ENCODE measurements at regions not wholly inside any gene's neighbourhood (a gene's known extent, or its start where the extent isn't known, plus 50 kb on each side); places are given as distances from the start of the nearest gene placed in this dataset.

- DNase-seq: no peak
Measured at GRCh38 chr20:7087803-7088202, 320.3 kb downstream of the BMP2 start.

GRCh38 chr20:7090001-7090400 lies 322.5 kb downstream of the BMP2 start:
- DNase-seq: no peak

GRCh38 chr20:7090811-7091210 lies 323.3 kb downstream of the BMP2 start:
- DNase-seq: no peak

- no peak for DNase-seq
Measured at GRCh38 chr20:7091655-7092054, 324.2 kb downstream of the BMP2 start.

- peak; percentile 78 for DNase-seq
Measured at GRCh38 chr20:7094438-7094997, 327.0 kb downstream of the BMP2 start.

- DNase-seq: no peak
Measured at GRCh38 chr20:7106910-7107309, 339.4 kb downstream of the BMP2 start.

GRCh38 chr20:7108929-7109328 lies 341.4 kb downstream of the BMP2 start:
- no peak for DNase-seq

GRCh38 chr20:7113577-7114466 lies 346.3 kb downstream of the BMP2 start:
- DNase-seq: peak; percentile 74

GRCh38 chr20:7123457-7123856 lies 356.0 kb downstream of the BMP2 start:
- peak; percentile 32 for DNase-seq

- DNase-seq: peak; percentile 47
Measured at GRCh38 chr20:7124120-7124519, 356.6 kb downstream of the BMP2 start.

- no peak for DNase-seq
Measured at GRCh38 chr20:7136886-7137285, 369.4 kb downstream of the BMP2 start.

- no peak for DNase-seq
Measured at GRCh38 chr20:7137395-7138151, 370.1 kb downstream of the BMP2 start.

GRCh38 chr20:7144464-7144863 lies 377.0 kb downstream of the BMP2 start:
- DNase-seq: no peak

GRCh38 chr20:7146552-7147219 lies 379.2 kb downstream of the BMP2 start:
- peak; percentile 34 for DNase-seq

GRCh38 chr20:7147220-7147601 lies 379.7 kb downstream of the BMP2 start:
- DNase-seq: no peak

GRCh38 chr20:7151676-7152470 lies 384.4 kb downstream of the BMP2 start:
- DNase-seq: no peak

GRCh38 chr20:7155282-7155681 lies 387.8 kb downstream of the BMP2 start:
- peak; percentile 5 for DNase-seq

- DNase-seq: no peak
Measured at GRCh38 chr20:7155794-7156193, 388.3 kb downstream of the BMP2 start.

GRCh38 chr20:7159903-7160302 lies 392.4 kb downstream of the BMP2 start:
- DNase-seq: no peak

GRCh38 chr20:7161690-7162089 lies 394.2 kb downstream of the BMP2 start:
- DNase-seq: peak; percentile 19

GRCh38 chr20:7171911-7172310 lies 404.4 kb downstream of the BMP2 start:
- DNase-seq: no peak

- DNase-seq: no peak
Measured at GRCh38 chr20:7174554-7174953, 407.1 kb downstream of the BMP2 start.
